ENCODE measurements at regions not wholly inside any gene's neighbourhood (a gene's known extent, or its start where the extent isn't known, plus 50 kb on each side); places are given as distances from the start of the nearest gene placed in this dataset.
"Not testable (repeated sequence)": the region's sequence is repeated elsewhere in the genome, so short reads cannot be mapped to it uniquely, and the experiment has no call there.

GRCh38 chr5:113723021-113723420 lies 209.5 kb downstream of the YTHDC2 start:
- DNase-seq = no peak

GRCh38 chr5:113735751-113736150 lies 222.3 kb downstream of the YTHDC2 start:
- no peak for DNase-seq

GRCh38 chr5:113742176-113742575 lies 228.7 kb downstream of the YTHDC2 start:
- DNase-seq = no peak

GRCh38 chr5:113742639-113743038 lies 229.1 kb downstream of the YTHDC2 start:
- DNase-seq = no peak

- no peak for DNase-seq
These were observed 234.9 kb downstream of the YTHDC2 start for GRCh38 chr5:113748403-113748802.

GRCh38 chr5:113749334-113749733 lies 235.8 kb downstream of the YTHDC2 start:
- DNase-seq = no peak

GRCh38 chr5:113753182-113753581 lies 239.7 kb downstream of the YTHDC2 start:
- DNase-seq = not testable (repeated sequence)

GRCh38 chr5:113755516-113755915 lies 242.0 kb downstream of the YTHDC2 start:
- DNase-seq = no peak

GRCh38 chr5:113757508-113757907 lies 244.0 kb downstream of the YTHDC2 start:
- no peak for DNase-seq

GRCh38 chr5:113759505-113759904 lies 246.0 kb downstream of the YTHDC2 start:
- no peak for DNase-seq

- DNase-seq = no peak
These were observed 247.0 kb downstream of the YTHDC2 start for GRCh38 chr5:113760486-113760885.

- no peak for DNase-seq
These were observed 248.1 kb downstream of the YTHDC2 start for GRCh38 chr5:113761594-113761993.

- DNase-seq = no peak
These were observed 250.9 kb downstream of the YTHDC2 start for GRCh38 chr5:113764382-113764781.

- not testable (repeated sequence) for DNase-seq
These were observed 253.3 kb downstream of the YTHDC2 start for GRCh38 chr5:113766827-113767226.

GRCh38 chr5:113770648-113771047 lies 257.2 kb downstream of the YTHDC2 start:
- DNase-seq = no peak

- DNase-seq = no peak
These were observed 258.0 kb downstream of the YTHDC2 start for GRCh38 chr5:113771483-113771882.

- no peak for DNase-seq
These were observed 262.7 kb downstream of the YTHDC2 start for GRCh38 chr5:113776168-113776567.

GRCh38 chr5:113776832-113777525 lies 263.5 kb downstream of the YTHDC2 start:
- DNase-seq = no peak

- DNase-seq = no peak
These were observed 264.7 kb downstream of the YTHDC2 start for GRCh38 chr5:113778147-113778546.

GRCh38 chr5:113788141-113788655 lies 274.7 kb downstream of the YTHDC2 start:
- DNase-seq = no peak

GRCh38 chr5:113789769-113790168 lies 276.3 kb downstream of the YTHDC2 start:
- no peak for DNase-seq

- DNase-seq = no peak
These were observed 279.3 kb downstream of the YTHDC2 start for GRCh38 chr5:113792806-113793205.

- DNase-seq = no peak
These were observed 281.5 kb downstream of the YTHDC2 start for GRCh38 chr5:113794981-113795380.

- no peak for DNase-seq
These were observed 287.2 kb downstream of the YTHDC2 start for GRCh38 chr5:113800686-113801085.

GRCh38 chr5:113804264-113804663 lies 290.8 kb downstream of the YTHDC2 start:
- no peak for DNase-seq
